WI38 (cell line): ENCODE measurements at regions not wholly inside any gene's neighbourhood (a gene's known extent, or its start where the extent isn't known, plus 50 kb on each side); places are given as distances from the start of the nearest gene placed in this dataset.

Experiments
- H3K4me3 ChIP-seq: 2 replicates; pipeline ENCODE4 v1.5.1; 2011; ENCODE audit warnings: low read depth, mild to moderate bottlenecking, control low read depth, low read length
- CTCF ChIP-seq: IDR thresholded peaks from 2 replicates; pipeline ENCODE4 v1.5.1; 2012; ENCODE audit warnings: low read depth, mild to moderate bottlenecking, control low read depth, low read length

GRCh38 chr18:38330573-38330972 lies 765.0 kb upstream of the CELF4 start:
- TF ChIP-seq CTCF = no peak
- no peak overlapping the region for H3K4me3 ChIP-seq

- no peak for TF ChIP-seq CTCF
- no peak overlapping the region for H3K4me3 ChIP-seq
Observed at GRCh38 chr18:38329145-38329544, 763.5 kb upstream of the CELF4 start.

DNA sequence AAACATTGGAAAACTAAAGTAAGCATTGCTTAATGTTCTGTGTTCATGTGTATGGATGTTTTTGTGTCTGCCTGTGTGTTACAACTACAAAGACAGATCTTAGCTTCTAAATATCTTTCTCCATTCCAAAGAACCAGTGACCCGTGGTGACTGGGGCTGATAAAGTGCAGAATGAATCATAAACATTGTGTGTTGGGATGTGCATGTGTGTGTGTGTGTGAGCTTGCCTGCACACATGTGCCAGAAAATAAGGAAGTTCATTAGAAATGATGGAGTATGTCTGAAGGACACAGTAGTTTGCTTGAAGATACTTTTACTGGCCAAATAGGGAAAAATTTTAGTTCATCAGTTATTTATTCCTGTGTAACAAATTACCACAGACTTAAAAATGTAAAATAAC lies 756.6 kb upstream of the CELF4 start:
- TF ChIP-seq CTCF = no peak
- H3K4me3 ChIP-seq = no peak overlapping the region

- no peak for TF ChIP-seq CTCF
- no peak overlapping the region for H3K4me3 ChIP-seq
Observed at GRCh38 chr18:38321262-38321661, 755.7 kb upstream of the CELF4 start.

- no peak overlapping the region for H3K4me3 ChIP-seq
- TF ChIP-seq CTCF = no peak
Observed at GRCh38 chr18:38318416-38318815, 752.8 kb upstream of the CELF4 start.

- H3K4me3 ChIP-seq = no peak overlapping the region
- TF ChIP-seq CTCF = no peak
Observed at GRCh38 chr18:38313831-38314230, 748.2 kb upstream of the CELF4 start.

DNA sequence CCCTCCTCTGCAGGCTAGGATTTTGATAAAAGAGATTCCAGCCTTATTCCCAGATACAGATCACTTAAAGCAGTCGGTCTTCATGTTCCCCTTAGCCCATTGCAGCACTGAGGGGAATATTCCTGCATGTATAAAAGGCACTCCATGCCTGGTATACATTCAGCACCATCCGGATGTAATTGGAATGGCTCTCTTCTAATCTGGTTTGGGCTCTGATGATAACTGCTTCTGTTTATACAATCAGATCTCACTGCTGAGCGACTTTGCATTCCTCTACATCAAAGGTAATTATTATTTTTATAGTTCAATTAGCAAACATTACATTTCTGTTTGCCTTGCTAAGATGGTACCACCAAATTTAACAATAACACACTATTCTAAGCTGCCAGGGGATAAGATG lies 746.9 kb upstream of the CELF4 start:
- H3K4me3 ChIP-seq = no peak overlapping the region
- no peak for TF ChIP-seq CTCF
